B cell (primary cell): ENCODE measurements at regions not wholly inside any gene's neighbourhood (a gene's known extent, or its start where the extent isn't known, plus 50 kb on each side); places are given as distances from the start of the nearest gene placed in this dataset.
"Not testable (repeated sequence)": the region's sequence is repeated elsewhere in the genome, so short reads cannot be mapped to it uniquely, and the experiment has no call there.

ENCODE experiments used
- ATAC-seq: fragments of 200-7000 bp; cut with Tn5 transposase; one replicate; pipeline ENCODE4 v1.10.0; 2021; ENCODE audit warnings: low read depth, mild to moderate bottlenecking, moderate number of reproducible peaks, moderate library complexity
- CTCF ChIA-PET: fragments of 350-600 bp; sonication (Branson Sonifier 250); formaldehyde crosslinking; loops from one replicate; lab custom pipeline; 2021; ENCODE audit warnings: antibody characterized with exemption, inconsistent platforms; lab: Charles Lee
- POLR2A ChIA-PET: fragments of 350-600 bp; sonication (Branson Sonifier 250); formaldehyde crosslinking; loops from one replicate; lab custom pipeline; 2021; ENCODE audit warnings: antibody characterized with exemption; lab: Charles Lee
- DNase-seq: peaks from one replicate; pipeline ENCODE4 v3.0.0; 2013
- H2AFZ ChIP-seq: 2 replicates; pipeline ENCODE4 v1.6.1; 2012; ENCODE audit warnings: mild to moderate bottlenecking, low read depth, low read length; ENCODE audit not compliant: insufficient read depth, poor library complexity, severe bottlenecking
- H3K27ac ChIP-seq, 2 donors: 1 replicate in 1 of 2; 2 replicates in 1 of 2; pipeline ENCODE4 v1.5.1; 2012 to 2013; ENCODE audit warnings: low read length in 2 of 2, mild to moderate bottlenecking in 2 of 2, moderate library complexity in 1 of 2
- H3K27me3 ChIP-seq, 4 experiments: fragments of 200-600 bp in 1 of 4; sonication (generic) in 1 of 4; replicated peaks in 1 of 4; 1 replicate in 2 of 4; 2 replicates in 2 of 4; pipeline versions ENCODE4 v1.6.1 to v1.7.0; 2013 to 2016; ENCODE audit warnings: low read length in 3 of 4, mild to moderate bottlenecking in 2 of 4, mixed read lengths in 1 of 4, moderate library complexity in 1 of 4; ENCODE audit not compliant: insufficient read depth in 4 of 4, control insufficient read depth in 3 of 4; ENCODE audit errors: control extremely low read depth in 1 of 4
- H3K36me3 ChIP-seq, 2 experiments: replicated peaks in 1 of 2; 1 replicate in 1 of 2; 2 replicates in 1 of 2; pipeline versions ENCODE4 v1.6.1 to v1.7.1; 2013; ENCODE audit warnings: low read length in 1 of 2; ENCODE audit not compliant: insufficient read depth in 2 of 2, control insufficient read depth in 1 of 2; ENCODE audit errors: control extremely low read depth in 1 of 2, extremely low read depth in 1 of 2
- H3K4me1 ChIP-seq, 2 donors: fragments of 200-600 bp in 1 of 2; sonication (generic) in 1 of 2; 1 replicate in 1 of 2; 2 replicates in 1 of 2; pipeline versions ENCODE4 v1.5.1 to v1.6.1; 2013 to 2017; ENCODE audit warnings: low read length in 2 of 2; ENCODE audit not compliant: control insufficient read depth in 2 of 2, insufficient read depth in 2 of 2
- H3K4me2 ChIP-seq: replicated peaks from 2 replicates; pipeline ENCODE3; 2012; ENCODE audit warnings: mild to moderate bottlenecking, low read depth, low read length; ENCODE audit not compliant: poor library complexity, severe bottlenecking
- H3K4me3 ChIP-seq, 5 experiments: fragments of 200-600 bp in 1 of 5; sonication (generic) in 1 of 5; 1 replicate in 3 of 5; 2 replicates in 2 of 5; pipeline versions ENCODE4 v1.5.1 to v1.7.0; 2011 to 2016; ENCODE audit warnings: low read length in 4 of 5, mild to moderate bottlenecking in 4 of 5, low read depth in 2 of 5, control low read depth in 1 of 5, moderate library complexity in 1 of 5; ENCODE audit not compliant: insufficient read depth in 1 of 5; ENCODE audit errors: control extremely low read depth in 1 of 5, extremely low read depth in 1 of 5
- H3K79me2 ChIP-seq: fragments of 200-600 bp; sonication (generic); one replicate; pipeline ENCODE4 v1.6.0; 2016; ENCODE audit warnings: low read length; ENCODE audit not compliant: control insufficient read depth, insufficient read depth
- H3K9ac ChIP-seq: fragments of 200-600 bp; sonication (generic); 2 replicates; pipeline ENCODE4 v1.6.1; 2017; ENCODE audit warnings: mild to moderate bottlenecking, low read length, moderate library complexity
- H3K9me3 ChIP-seq, 3 donors: one replicate each; pipeline versions ENCODE4 v1.6.1 to v1.7.1; 2013; ENCODE audit warnings: low read length in 2 of 3; ENCODE audit not compliant: control insufficient read depth in 2 of 3, insufficient read depth in 1 of 3; ENCODE audit errors: control extremely low read depth in 1 of 3
- H4K20me1 ChIP-seq: 2 replicates; pipeline ENCODE4 v1.6.0; 2012; ENCODE audit warnings: mild to moderate bottlenecking, low read length; ENCODE audit not compliant: insufficient read depth, control insufficient read depth, poor library complexity, severe bottlenecking
- H3K27ac Mint-ChIP-seq: one replicate; pipeline ENCODE4 v1.8.0; 2021; ENCODE audit warnings: mixed read lengths
- H3K27me3 Mint-ChIP-seq: one replicate; pipeline ENCODE4 v1.8.0; 2021; ENCODE audit warnings: mixed read lengths
- H3K4me1 Mint-ChIP-seq: one replicate; pipeline ENCODE4 v1.8.0; 2021; ENCODE audit warnings: mixed read lengths
- H3K4me3 Mint-ChIP-seq: one replicate; pipeline ENCODE4 v1.8.0; 2021; ENCODE audit warnings: mixed read lengths
- H3K9me3 Mint-ChIP-seq: one replicate; pipeline ENCODE4 v1.8.0; 2022; ENCODE audit warnings: mixed read lengths; ENCODE audit not compliant: insufficient read depth
- EZH2 ChIP-seq: IDR thresholded peaks from 2 replicates; pipeline ENCODE4 v1.6.1; 2012; ENCODE audit warnings: borderline replicate concordance, low read depth, mild to moderate bottlenecking, moderate library complexity, low read length; ENCODE audit not compliant: insufficient read depth, poor library complexity, severe bottlenecking
- WGBS: methylation state at CpG from one replicate; pipeline ENCODE4 v1.1.5; 2013; ENCODE audit warnings: missing lambda C conversion rate; ENCODE audit not compliant: insufficient coverage; 5-methylcytosine and 5-hydroxymethylcytosine counted together
- intact Hi-C: fragments of 100-400 bp; cut with micrococcal nuclease; formaldehyde crosslinking; loops from one replicate; pipeline ENCODE4 v1.10.0; 2022
- TF ChIP-seq, protein P1 (sequence below): fragments of 200-600 bp; IDR thresholded peaks from one replicate; pipeline ENCODE4 v1.8.0; 2022; ENCODE audit warnings: antibody characterized with exemption, mild to moderate bottlenecking

GRCh38 chr2:132270981-132271546 lies 109.3 kb upstream of the ANKRD30BL start:
- no peak overlapping the region for H3K4me2 ChIP-seq
- H3K4me1 ChIP-seq = peaks cover 9 to 14% of the 10 kb centered on the region in 2 donors
- H3K9me3 ChIP-seq = peaks cover 0 to 8% (median 0%) of the 10 kb centered on the region in 3 donors
- H2AFZ ChIP-seq = peak overlapping the region; percentile 38
- DNase-seq (no peak), ATAC-seq (no peak)
- H3K4me1 Mint-ChIP-seq = peaks cover 4% of the 10 kb centered on the region
- no peaks in the 10 kb centered on the region for H3K27me3 Mint-ChIP-seq
- POLR2A ChIA-PET = no interaction called here
- CTCF ChIA-PET = no interaction called here
- H3K27me3 ChIP-seq = peaks cover 0 to 12% (median 4%) of the 10 kb centered on the region in 4 experiments
- intact Hi-C loops = no loop called here
- TF ChIP-seq, protein P1, sequence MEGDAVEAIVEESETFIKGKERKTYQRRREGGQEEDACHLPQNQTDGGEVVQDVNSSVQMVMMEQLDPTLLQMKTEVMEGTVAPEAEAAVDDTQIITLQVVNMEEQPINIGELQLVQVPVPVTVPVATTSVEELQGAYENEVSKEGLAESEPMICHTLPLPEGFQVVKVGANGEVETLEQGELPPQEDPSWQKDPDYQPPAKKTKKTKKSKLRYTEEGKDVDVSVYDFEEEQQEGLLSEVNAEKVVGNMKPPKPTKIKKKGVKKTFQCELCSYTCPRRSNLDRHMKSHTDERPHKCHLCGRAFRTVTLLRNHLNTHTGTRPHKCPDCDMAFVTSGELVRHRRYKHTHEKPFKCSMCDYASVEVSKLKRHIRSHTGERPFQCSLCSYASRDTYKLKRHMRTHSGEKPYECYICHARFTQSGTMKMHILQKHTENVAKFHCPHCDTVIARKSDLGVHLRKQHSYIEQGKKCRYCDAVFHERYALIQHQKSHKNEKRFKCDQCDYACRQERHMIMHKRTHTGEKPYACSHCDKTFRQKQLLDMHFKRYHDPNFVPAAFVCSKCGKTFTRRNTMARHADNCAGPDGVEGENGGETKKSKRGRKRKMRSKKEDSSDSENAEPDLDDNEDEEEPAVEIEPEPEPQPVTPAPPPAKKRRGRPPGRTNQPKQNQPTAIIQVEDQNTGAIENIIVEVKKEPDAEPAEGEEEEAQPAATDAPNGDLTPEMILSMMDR = no peak
- no peak for TF ChIP-seq EZH2
- no peaks in the 10 kb centered on the region for H3K79me2 ChIP-seq
- no peak overlapping the region for H3K27ac Mint-ChIP-seq
- no peak overlapping the region for H3K27ac ChIP-seq
- no peak overlapping the region for H3K9ac ChIP-seq
- no peak overlapping the region for H3K4me3 Mint-ChIP-seq
- H4K20me1 ChIP-seq = no peaks in the 10 kb centered on the region
- H3K36me3 ChIP-seq = no peaks in the 10 kb centered on the region
- no peak overlapping the region for H3K4me3 ChIP-seq
- no peaks in the 10 kb centered on the region for H3K9me3 Mint-ChIP-seq

DNA sequence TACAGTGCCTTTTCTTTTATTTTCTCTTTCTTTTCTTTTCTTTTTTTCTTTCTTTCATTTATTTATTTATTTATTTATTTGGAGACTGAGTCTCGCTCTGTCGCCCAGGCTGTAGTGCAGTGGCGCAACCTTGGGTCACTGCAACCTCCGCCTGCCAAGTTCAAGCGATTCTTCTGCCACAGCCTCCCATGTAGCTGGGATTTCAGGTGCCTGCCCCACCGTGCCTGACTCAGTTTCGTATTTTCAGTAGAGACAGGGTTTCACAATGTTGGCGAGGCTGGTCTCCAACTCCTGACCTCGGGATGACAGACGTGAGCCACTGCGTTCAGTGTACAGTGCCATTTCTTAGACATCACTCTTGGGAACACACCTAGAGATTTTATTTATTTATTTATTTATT lies 110.0 kb upstream of the ANKRD30BL start:
- H3K4me2 ChIP-seq, H3K27ac ChIP-seq, H3K9me3 Mint-ChIP-seq, intact Hi-C loops, H3K4me1 Mint-ChIP-seq, H2AFZ ChIP-seq, H3K36me3 ChIP-seq, H3K27me3 Mint-ChIP-seq, H3K79me2 ChIP-seq, ATAC-seq, H3K9ac ChIP-seq, H3K27ac Mint-ChIP-seq, POLR2A ChIA-PET, H4K20me1 ChIP-seq, CTCF ChIA-PET, H3K9me3 ChIP-seq, H3K4me3 Mint-ChIP-seq, H3K4me3 ChIP-seq, DNase-seq: not testable (repeated sequence)
- H3K4me1 ChIP-seq = peaks cover 9 to 11% of the 10 kb centered on the region in 2 donors
- 100% methylated on average over 4 of the region's 11 CpGs for WGBS
- H3K27me3 ChIP-seq = peaks cover 0 to 12% (median 4%) of the 10 kb centered on the region in 4 experiments
